ENCODE measurements at regions not wholly inside any gene's neighbourhood (a gene's known extent, or its start where the extent isn't known, plus 50 kb on each side); places are given as distances from the start of the nearest gene placed in this dataset.

DNA sequence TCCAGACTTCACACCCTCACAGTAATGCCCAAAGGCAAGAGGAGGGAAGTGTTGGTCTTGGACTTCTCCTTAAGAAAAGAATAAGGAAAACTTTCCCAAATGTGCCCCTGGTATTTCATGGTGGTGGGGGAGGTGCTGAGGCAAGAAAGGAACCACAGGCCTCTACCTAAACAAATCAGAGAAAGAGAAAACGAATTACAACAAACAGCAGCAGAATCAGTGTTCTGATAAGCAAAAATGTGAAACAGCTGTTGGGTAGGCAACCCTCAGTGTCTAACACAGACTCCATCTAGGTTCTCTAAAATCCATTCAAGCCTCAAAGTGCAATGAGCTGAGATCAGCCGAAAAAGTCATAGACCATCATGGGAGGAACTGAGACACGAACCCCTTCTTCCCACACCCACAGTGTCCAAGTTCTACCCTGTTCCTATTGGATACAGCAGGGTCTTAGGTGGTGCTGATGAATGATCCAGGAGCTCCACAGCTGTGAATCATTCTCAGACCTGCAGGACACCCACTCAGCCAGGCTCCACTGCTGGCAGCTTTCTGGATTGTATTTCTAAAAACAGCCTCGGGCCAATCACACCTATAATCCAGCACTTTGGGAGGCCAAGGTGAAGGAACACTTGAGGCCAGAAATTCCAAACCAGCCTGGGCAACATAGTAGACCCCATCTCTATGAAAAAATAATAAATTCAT is 149.1 kb downstream of the PLPP3 start:
- no peaks in the 10 kb centered on the region for H3K36me3 ChIP-seq (ENCODE audit: insufficient read depth, low read length)
- no peak overlapping the region for H3K4me2 ChIP-seq (ENCODE audit: low read depth, low read length, poor library complexity, severe bottlenecking)
- no peaks in the 10 kb centered on the region for H3K9me2 ChIP-seq (replicated peaks; ENCODE audit: low read depth, low read length)
- H3K27me3 ChIP-seq (ENCODE audit: insufficient read depth, low read length, poor library complexity, severe bottlenecking), result no peaks in the 10 kb centered on the region
- H2AFZ ChIP-seq (ENCODE audit: low read length), result no peak overlapping the region
- TF ChIP-seq, protein P1, sequence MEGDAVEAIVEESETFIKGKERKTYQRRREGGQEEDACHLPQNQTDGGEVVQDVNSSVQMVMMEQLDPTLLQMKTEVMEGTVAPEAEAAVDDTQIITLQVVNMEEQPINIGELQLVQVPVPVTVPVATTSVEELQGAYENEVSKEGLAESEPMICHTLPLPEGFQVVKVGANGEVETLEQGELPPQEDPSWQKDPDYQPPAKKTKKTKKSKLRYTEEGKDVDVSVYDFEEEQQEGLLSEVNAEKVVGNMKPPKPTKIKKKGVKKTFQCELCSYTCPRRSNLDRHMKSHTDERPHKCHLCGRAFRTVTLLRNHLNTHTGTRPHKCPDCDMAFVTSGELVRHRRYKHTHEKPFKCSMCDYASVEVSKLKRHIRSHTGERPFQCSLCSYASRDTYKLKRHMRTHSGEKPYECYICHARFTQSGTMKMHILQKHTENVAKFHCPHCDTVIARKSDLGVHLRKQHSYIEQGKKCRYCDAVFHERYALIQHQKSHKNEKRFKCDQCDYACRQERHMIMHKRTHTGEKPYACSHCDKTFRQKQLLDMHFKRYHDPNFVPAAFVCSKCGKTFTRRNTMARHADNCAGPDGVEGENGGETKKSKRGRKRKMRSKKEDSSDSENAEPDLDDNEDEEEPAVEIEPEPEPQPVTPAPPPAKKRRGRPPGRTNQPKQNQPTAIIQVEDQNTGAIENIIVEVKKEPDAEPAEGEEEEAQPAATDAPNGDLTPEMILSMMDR (conservative IDR thresholded peaks at IDR 0.05; ENCODE audit: low read length), result no peak
- no peak for TF ChIP-seq EZH2phosphoT487 (IDR thresholded peaks at IDR 0.05; ENCODE audit: borderline replicate concordance)
- no peak overlapping the region for H3K4me3 ChIP-seq (ENCODE audit: low read length, poor library complexity, severe bottlenecking)
- H3F3A ChIP-seq (ENCODE audit: low read depth), result no peaks in the 10 kb centered on the region
- H3K9me3 ChIP-seq (ENCODE audit: insufficient read depth, low read depth, low read length), result 0 out of 2 replicates have a peak, but pooled peaks cover 2% of the 10 kb centered on the region
- H3K9ac ChIP-seq (ENCODE audit: low read depth, low read length, poor library complexity, severe bottlenecking), result no peak overlapping the region
- H3K79me2 ChIP-seq (ENCODE audit: insufficient read depth, low read length), result no peaks in the 10 kb centered on the region
- H4K20me1 ChIP-seq (ENCODE audit: insufficient read depth, low read length, poor library complexity, severe bottlenecking), result no peaks in the 10 kb centered on the region
- no peaks in the 10 kb centered on the region for H3K4me1 ChIP-seq (ENCODE audit: insufficient read depth, low read length, poor library complexity, severe bottlenecking)

DNA sequence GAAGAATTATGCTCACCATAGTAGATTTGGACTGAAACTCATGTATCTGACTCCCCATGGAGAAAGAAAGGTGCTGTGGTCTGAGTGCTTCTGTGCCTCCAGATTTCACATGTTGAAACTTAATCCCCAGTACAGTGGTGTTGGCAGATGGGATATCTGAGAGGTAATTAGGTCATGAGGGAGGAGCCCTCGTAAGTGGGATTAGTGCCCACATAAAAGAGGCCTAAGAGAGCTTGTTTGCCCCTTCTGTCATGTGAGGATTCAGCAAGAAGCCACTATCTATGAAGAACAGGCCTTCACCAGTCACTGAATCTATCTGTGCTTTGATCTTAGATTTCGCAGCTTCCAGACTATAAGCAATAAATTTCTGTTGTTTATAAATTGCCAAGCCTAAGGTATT is 150.1 kb downstream of the PLPP3 start:
- no peak for TF ChIP-seq EZH2phosphoT487 (IDR thresholded peaks at IDR 0.05; ENCODE audit: borderline replicate concordance)
- TF ChIP-seq, protein P1 (conservative IDR thresholded peaks at IDR 0.05; ENCODE audit: low read length), result no peak
- Histone ChIP-seq H3K4me1 (ENCODE audit: insufficient read depth, low read length, poor library complexity, severe bottlenecking) (no peaks in the 10 kb centered on the region), H3K36me3 (ENCODE audit: insufficient read depth, low read length) (no peaks in the 10 kb centered on the region), H3K9me3 (ENCODE audit: insufficient read depth, low read depth, low read length) (0 out of 2 replicates have a peak, but pooled peaks cover 2% of the 10 kb centered on the region), H3K4me2 (ENCODE audit: low read depth, low read length, poor library complexity, severe bottlenecking) (no peak overlapping the region), H3K9me2 (replicated peaks; ENCODE audit: low read depth, low read length) (no peaks in the 10 kb centered on the region), H3K9ac (ENCODE audit: low read depth, low read length, poor library complexity, severe bottlenecking) (no peak overlapping the region), H4K20me1 (ENCODE audit: insufficient read depth, low read length, poor library complexity, severe bottlenecking) (no peaks in the 10 kb centered on the region), H3K27me3 (ENCODE audit: insufficient read depth, low read length, poor library complexity, severe bottlenecking) (no peaks in the 10 kb centered on the region), H3K79me2 (ENCODE audit: insufficient read depth, low read length) (no peaks in the 10 kb centered on the region), H2AFZ (ENCODE audit: low read length) (no peak overlapping the region), H3K4me3 (ENCODE audit: low read length, poor library complexity, severe bottlenecking) (no peak overlapping the region), H3F3A (ENCODE audit: low read depth) (no peaks in the 10 kb centered on the region)

DNA sequence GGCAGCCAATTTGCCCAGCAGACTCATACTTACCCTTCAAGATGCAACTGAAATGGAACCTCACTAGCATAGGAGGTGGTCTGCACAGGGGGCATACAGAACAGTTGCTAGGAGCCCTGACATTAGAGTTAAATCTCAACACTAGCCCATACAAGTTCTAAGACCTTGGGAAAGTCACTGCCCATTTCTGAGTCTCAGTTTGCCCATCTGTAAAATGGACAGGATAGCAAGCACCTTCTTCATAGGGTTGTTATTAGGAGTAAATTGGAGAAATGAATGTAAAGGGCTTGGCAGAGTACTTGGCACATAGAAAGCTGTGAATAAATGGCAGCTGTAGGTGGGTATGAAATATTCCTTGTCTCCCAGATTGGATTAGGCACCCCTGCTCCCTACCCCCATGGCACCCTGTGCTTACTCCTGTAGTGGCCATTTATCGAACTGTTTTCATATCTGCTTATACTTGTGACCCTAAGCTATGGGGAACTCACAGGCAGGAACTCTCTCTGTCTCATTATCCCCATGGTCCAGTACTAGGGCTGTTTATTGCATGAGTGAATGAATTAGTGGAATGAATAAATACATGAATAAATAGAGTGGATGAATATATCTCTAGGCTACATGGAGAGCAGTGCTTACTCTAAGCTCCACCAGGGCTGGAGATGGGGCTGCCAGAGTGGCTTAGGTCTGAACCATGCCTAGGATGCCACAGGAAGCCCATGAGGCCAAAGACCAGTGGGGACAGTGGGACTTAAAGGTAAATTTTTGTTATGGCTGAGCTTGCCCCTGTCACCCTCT is 152.6 kb downstream of the PLPP3 start:
- H3K36me3 ChIP-seq (ENCODE audit: insufficient read depth, low read length), result no peaks in the 10 kb centered on the region
- H3K4me2 ChIP-seq (ENCODE audit: low read depth, low read length, poor library complexity, severe bottlenecking), result no peak overlapping the region
- 0 out of 2 replicates have a peak, but pooled peaks cover 2% of the 10 kb centered on the region for H3K9me3 ChIP-seq (ENCODE audit: insufficient read depth, low read depth, low read length)
- no peaks in the 10 kb centered on the region for H4K20me1 ChIP-seq (ENCODE audit: insufficient read depth, low read length, poor library complexity, severe bottlenecking)
- H3K4me1 ChIP-seq (ENCODE audit: insufficient read depth, low read length, poor library complexity, severe bottlenecking), result no peaks in the 10 kb centered on the region
- H3K4me3 ChIP-seq (ENCODE audit: low read length, poor library complexity, severe bottlenecking), result no peak overlapping the region
- H2AFZ ChIP-seq (ENCODE audit: low read length), result no peak overlapping the region
- no peak for TF ChIP-seq EZH2phosphoT487 (IDR thresholded peaks at IDR 0.05; ENCODE audit: borderline replicate concordance)
- TF ChIP-seq, protein P1 (conservative IDR thresholded peaks at IDR 0.05; ENCODE audit: low read length), result no peak
- no peaks in the 10 kb centered on the region for H3F3A ChIP-seq (ENCODE audit: low read depth)
- H3K9me2 ChIP-seq (replicated peaks; ENCODE audit: low read depth, low read length), result no peaks in the 10 kb centered on the region
- no peaks in the 10 kb centered on the region for H3K27me3 ChIP-seq (ENCODE audit: insufficient read depth, low read length, poor library complexity, severe bottlenecking)
- no peak overlapping the region for H3K9ac ChIP-seq (ENCODE audit: low read depth, low read length, poor library complexity, severe bottlenecking)
- no peaks in the 10 kb centered on the region for H3K79me2 ChIP-seq (ENCODE audit: insufficient read depth, low read length)

All from Loucy (cell line).